ENCODE measurements at regions not wholly inside any gene's neighbourhood (a gene's known extent, or its start where the extent isn't known, plus 50 kb on each side); places are given as distances from the start of the nearest gene placed in this dataset.

DNA sequence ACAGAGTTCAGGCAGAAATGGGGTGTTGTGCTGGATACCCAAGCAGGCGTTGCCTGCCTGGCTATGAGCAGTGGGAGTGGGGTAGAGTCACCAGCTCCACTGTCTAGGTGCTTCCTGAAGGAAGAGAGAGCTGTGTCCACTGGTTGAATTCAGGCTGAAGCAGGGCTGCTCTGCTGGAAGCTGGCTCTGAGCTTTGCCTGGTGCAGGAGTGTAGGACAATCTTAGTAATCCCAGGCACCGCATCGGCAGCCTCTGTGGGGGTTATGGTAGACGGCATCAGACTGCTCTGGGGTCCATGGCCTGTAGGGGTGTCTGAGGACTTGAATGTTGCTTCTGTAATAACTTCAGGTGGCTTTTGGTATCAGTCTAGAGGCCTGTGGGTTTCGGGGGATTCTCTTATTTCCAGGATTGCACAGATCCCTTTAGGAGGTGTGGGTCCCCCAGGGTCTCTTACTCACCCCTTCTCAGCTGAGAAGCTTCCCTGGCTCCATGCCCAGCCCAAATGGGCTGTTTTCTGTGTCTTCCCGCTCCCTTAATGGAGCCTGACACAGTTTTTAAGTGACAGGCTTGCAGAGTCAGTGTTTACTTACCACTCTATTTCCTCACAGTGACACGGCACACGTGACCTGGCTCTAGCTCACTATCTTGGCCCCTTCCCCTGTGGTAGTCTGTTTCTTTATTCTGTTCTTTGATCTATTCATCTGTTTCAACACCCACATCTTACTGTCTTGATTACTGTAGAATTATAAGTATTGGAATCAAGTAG lies 644.3 kb downstream of the CBLN2 start:
- DNase-seq (ENCODE audit: low spot score), result no peak

DNA sequence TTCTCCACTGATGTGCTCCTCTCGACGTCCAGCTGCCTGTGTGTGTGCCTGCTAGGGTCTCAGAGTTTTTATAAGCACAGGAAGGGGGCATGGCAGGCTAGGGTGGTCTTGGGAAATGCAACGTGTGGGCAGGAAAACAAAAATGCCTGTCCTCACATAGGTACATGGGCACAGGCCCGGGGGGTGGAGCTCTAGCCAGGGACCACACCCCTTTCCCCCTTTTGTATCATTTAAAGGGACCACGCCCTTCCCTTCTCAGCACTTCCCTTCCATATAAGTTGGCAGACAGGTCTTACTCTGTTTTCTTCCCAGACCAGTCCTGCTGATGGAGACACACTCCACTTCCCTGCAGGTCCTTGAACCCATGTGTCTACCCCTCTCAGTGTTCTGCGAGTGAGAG lies 645.0 kb downstream of the CBLN2 start:
- no peak for DNase-seq (ENCODE audit: low spot score)

DNA sequence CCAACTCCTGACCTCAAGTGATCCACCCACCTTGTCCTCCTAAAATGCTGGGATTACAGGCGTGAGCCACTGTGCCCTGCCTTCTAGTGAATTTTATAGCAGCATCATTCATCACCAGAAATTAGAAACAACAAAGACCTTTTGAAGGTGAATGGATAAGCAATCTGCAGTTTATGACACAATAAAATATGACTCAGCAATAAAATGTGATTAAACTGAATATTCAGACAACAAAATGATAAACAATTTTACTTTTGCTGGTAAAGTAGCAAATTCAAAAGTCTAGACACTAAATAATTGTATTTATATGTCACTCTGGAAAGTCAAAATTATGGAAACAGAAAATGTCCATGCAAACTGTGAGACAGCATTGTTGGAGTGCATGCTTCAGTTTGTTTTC lies 656.6 kb downstream of the CBLN2 start:
- no peak for DNase-seq (ENCODE audit: low spot score)

DNA sequence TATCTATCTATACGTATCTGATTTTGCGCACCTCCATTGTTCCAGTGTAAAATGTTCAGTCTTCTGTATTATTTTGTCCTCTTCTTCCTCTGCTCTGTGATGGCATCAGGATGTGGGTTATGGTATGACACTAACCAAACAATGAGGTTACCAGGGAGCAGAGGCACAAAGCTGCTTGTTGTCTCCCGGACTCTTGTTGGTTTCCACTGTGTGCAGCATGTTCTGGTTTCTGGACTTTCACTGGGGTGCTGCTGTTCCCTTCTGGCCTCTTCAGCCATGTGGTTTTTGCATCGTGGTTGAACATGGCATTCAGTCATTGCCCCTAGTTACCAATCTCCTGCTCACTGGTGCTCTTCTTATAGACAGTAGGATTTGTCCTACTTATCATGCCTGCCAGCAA lies 665.9 kb downstream of the CBLN2 start:
- no peak for DNase-seq (ENCODE audit: low spot score)

DNA sequence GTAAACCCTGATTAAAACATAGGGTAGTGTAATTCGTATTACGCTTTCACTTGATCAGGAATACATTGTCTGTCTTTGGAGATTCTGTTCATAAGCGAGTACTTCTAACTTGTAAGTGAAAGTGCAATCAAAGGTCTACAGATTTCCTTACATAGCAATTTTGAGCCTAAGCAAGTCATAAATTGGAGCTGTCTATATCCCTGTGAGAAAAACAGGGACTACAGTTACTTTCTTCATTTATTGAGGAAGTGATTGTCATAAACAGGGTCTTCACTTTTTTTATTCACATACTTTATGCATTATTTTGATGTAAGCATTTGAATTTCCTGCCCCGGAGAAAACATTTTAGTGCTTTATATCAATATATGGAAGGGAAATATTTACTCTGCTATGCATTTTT lies 670.4 kb downstream of the CBLN2 start:
- no peak for DNase-seq (ENCODE audit: low spot score)

DNA sequence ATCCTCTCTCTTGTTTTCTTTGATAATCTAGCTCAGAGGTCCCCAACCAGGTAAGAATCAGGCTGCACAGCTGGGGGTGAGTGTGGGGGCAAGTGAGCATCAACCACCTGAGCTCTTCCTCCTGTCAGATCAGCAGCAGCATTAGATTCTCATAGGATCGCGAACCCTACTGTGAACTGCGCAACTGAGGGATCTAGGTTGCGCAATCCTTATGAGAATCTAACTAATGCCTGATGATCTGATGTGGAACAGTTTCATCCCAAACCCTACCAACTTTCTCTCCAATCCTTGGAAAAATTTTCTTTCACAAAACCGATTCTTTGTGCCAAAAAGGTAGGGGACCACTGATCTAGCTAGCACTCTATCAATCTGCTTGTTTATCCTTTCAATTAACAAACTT lies 678.3 kb downstream of the CBLN2 start:
- no peak for DNase-seq (ENCODE audit: low spot score)

DNA sequence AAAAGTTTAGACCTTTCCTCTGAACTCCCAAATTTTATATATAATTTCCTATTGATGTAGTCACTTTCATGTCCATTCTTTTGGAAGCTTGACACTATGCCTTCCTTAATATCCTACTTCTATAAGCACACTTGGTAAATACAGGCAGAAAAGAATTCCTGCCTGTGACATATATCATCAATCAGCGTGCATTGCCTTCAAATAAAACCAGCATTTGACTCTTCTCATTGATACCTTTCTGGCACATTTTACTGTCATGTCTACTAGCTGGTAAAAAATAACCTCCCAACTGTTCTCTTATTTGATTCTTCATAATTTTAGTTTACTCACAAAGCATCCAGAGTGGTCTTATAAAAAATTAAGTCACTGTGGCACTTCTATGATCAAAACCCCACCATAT lies 693.5 kb downstream of the CBLN2 start:
- DNase-seq (ENCODE audit: low spot score), result no peak

DNA sequence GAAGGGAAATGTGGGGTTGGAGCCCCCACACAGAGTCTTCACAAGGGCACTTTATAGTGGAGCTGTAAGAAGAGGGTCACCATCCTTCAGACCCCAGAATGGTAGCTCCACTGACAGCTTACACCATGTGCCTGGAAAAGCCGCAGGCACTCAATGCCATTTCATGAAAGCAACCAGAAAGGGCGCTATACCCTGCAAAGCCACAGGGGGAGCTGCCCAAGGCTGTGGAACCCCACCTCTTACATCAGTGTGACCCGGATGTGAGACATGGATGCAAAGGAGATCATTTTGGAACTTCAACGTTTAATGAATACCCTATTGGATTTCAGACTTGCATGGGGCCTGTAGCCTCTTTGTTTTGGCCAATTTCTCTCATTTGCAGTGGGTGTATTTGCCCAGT lies 694.7 kb downstream of the CBLN2 start:
- no peak for DNase-seq (ENCODE audit: low spot score)

DNA sequence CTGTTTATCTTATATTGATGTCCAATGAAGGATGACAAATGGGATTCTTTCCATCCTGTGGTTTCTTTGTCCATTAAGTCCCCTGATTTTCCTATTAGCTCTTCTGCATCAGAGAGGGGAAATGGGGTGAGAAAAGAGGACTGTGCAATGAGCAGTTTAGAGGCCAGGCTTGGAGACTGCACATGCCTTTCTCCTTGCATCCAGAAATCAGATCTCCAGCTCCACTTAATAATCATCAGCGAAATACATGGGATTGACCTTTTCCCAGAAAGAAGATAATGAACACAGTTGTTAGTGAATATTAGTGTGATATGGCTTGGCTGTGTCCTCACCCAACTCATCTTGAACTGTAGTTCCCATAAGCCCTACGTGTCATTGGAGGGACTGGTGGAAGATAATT lies 697.4 kb downstream of the CBLN2 start:
- DNase-seq (ENCODE audit: low spot score), result no peak

DNA sequence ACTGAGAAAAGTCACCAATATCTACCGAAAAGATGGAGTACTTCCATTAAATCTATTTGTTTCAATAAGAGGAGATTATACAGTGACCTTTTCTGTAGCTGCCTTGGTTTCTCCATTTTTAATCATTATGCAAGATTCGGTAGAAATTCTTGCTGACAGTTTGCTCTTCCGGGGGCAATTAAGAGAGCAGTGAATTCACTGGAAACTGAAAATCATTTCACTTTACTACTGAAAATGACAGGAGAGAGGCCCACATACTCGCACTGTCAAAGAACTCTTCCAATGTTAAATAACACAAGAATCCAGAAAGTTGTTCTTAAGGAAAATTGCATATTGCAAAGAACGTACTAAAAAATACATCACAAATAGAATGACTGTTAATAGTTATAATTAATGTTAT lies 699.3 kb downstream of the CBLN2 start:
- no peak for DNase-seq (ENCODE audit: low spot score)

DNA sequence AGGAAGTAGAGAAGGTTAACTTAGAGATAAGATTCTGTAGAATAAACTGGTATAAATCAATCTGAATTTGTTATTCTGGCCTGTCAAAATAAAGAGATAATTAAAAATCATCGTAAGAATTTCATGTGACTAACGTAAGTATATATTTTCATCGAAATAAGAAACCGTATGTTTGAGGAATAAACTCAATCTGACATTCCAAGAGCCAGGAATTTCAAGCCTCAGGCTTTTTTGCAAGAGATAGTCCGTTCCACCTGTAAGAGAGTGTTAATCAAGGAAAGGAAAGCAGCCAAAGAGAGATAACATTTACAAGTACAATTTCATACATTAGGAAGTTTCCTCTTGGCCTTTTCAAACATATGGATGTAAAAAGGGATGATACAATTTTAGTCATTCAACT lies 701.5 kb downstream of the CBLN2 start:
- DNase-seq (ENCODE audit: low spot score), result no peak

DNA sequence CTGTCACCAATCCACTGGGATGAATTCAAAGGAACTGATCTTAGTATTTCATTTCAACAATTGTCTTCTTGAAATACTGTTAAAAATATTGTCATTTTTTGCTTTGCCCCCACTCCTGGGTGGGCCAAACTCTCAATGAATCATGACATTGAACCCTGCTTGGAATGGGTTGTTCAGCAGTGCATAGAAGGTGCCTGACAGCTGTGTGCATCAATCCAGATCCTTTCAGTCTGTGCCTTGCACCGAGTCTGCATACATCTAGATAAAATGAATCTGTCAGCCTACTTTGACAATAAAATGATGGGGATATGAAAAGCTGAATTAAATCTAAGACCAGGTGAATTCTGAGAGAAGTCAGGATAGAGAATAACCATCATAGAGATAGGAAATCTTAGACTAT lies 706.6 kb downstream of the CBLN2 start:
- DNase-seq (ENCODE audit: low spot score), result no peak

DNA sequence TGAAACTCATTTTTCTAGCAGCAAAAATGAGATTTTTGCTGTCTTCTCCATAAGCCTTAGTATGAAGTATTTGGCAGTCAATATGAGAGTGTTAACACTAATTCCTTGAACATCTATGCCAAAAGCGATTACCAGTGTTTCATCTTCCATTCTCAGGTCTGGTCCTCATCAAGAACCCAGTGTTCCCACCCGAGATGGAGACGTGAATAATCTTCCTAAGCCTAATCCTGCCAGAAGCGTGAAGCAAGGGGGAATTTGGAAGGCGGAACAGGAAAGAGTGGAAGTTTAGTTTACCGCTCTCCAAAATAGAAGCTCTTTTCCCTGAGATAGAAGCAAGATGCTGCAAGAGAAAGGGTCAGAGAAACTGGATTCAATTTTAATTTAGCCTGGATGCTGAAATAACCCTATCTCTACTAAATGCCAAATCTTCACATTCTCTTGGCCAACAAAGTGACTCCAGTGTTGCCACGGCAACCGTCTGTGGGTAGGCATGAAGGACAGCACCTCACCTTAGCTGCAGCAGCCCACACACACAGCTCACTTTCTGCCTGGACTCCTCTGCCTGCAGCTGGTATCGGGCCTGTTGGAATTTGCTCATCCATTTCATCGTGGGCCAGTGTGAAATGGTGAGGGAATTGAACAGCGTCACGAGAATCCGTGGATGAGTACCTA lies 711.1 kb downstream of the CBLN2 start:
- DNase-seq (ENCODE audit: low spot score), result no peak

DNA sequence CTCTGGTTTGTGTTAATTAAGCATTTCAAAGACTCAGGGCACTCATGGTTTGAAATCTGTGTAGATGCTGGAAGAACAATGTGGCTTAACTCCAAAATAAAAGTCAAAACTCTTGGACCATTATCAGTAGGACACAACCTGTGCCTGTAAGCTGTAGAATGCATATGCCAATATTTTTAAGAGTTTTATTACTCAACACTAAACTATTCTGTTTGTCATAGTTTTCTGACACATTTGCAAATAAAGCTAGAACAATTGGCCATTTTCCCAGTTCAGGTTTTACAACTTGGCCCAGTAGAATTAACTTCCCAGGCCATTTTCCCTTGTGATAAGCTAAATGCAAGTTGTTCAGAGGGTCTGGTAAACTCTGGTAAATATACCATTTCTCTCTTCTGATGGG lies 713.1 kb downstream of the CBLN2 start:
- DNase-seq (ENCODE audit: low spot score), result no peak

DNA sequence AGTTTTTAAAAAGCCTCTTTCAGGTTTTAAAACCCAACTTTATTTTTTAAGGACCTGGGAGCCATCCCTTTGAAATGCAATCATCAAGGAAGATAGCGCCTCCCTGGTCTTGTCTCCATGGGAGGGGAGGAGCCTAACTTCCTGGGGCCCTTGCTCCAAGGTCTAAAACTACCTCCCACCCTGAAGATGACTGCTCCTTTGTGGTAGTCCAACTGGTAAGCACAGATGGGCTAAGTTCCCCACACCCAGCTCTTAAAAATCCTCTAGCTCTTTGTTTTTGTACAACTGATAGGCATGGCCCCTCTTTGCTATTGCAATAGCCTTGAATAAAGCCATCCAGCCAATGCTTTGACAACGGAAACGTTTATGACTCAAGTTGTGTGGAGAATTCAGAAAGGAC lies 716.8 kb downstream of the CBLN2 start:
- DNase-seq (ENCODE audit: low spot score), result no peak

DNA sequence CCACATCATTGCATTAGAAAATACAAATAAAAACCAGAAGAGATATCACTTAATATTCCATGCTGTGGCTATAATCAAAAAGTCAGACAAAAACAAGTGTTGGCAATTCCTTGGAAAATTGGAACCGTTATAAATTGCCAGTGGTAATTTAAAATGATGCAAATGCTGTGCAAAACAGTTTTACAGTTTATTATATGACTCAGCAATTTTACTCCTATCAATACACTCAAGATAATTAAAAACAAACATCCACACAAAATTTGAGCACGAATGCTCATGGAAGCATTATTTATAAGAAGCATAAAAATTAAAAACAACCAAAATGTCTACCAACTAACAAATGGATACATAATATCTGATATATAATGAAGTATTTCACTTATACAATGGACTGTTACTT lies 728.8 kb downstream of the CBLN2 start:
- no peak for DNase-seq (ENCODE audit: low spot score)

DNA sequence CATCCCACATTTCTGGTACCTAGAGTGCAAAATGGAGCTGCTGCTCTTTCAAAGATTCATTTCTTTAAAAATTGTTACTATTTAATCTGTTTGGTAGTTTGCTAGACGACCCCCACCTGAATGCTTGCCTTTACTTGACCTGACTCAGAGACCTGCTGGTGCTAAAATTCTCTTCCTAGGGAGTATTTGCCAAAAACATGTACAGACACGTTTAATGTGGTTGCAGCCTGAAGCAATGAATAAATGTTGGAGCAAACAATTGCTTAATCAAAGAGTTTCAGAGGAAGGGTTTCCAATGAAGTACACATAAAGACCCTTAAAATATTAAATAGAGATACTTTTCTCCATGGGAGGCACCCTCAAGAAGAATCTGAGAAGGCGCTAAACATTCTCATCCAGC lies 734.4 kb downstream of the CBLN2 start:
- no peak for DNase-seq (ENCODE audit: low spot score)

DNA sequence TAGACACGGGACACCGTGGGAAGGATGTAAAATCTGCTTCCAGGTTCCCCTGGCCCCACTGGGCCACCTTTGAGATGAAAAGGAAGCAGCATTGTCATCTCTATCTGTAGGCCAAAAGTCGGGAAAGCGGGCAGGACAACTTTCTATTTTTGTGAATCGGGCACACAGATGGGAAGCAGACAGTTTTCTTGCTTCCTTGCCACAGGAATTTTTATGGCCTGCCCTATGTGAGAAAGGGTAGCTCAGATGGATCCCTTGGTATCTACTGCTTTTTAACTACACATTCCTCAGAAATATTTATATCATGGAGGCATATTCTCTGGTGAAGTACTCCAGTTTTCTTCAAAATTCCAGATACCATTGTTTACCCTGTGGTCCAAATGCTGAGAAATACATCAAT lies 735.5 kb downstream of the CBLN2 start:
- no peak for DNase-seq (ENCODE audit: low spot score)

DNA sequence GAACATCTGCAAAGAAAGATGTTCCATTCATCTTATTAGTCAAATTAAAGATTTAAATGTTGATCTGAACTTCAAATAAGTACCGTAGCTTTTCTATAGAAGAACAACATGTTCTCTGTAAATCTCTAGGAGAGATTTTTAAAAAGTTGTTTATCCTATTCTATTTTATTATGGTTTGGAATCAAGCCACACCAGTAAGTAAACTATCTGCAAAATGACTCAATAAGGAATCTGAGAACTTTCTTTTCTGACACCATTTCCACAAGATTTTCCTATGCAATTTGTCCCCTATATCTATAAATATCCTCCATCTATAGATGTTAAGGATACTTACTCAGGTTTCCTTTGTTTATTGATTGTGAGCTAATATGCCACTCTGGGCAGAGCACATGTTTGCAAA lies 736.6 kb downstream of the CBLN2 start:
- no peak for DNase-seq (ENCODE audit: low spot score)

DNA sequence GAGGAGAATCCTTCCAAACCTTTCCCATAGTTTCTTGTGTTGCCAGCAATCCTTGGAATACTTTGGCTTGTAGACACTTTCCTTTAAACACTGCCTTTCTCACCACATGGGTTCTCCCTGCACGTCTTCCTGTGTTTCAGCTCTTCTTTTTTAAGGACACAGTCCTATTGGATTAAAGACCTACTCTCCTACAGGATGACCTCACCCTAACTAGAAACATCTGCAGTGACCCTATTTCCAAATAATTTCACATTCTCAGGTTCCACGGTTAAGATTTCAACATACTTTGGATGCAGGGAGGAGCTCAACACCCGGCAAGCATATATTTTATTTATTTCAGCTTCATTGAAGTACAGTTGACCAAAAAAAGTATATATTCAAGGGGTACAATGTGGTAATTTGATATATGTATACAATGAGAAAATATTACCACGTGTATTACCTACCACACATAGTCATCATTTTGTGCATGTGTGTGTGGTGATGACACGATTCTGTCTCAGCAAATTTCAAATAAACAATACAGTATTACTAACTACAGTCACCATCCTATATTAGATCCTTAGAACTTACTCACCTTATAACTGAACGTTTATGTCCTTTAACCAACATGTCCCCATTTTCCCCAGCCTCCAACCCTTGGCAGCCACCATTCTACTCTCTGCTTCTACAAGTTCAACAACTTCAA lies 745.0 kb downstream of the CBLN2 start:
- DNase-seq (ENCODE audit: low spot score), result no peak

DNA sequence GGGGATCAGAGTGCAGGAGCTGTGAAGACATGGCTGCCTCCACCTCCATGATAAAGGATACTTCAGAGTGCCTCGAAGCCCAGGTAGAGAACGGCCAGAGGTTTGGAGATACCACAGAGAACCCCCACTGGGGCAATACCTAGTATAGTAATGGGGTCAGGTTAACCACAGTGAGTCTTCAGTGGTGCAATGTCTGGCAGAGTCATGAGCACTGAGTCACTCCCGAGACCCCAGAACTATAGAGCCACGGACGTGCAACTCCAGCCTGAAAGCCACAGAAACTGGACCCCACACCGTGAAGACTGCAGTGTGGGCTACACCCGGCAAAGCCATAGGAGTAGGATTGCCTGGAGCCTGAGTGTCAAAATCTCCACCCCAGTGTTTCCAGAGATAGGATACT lies 746.6 kb downstream of the CBLN2 start:
- DNase-seq (ENCODE audit: low spot score), result no peak

DNA sequence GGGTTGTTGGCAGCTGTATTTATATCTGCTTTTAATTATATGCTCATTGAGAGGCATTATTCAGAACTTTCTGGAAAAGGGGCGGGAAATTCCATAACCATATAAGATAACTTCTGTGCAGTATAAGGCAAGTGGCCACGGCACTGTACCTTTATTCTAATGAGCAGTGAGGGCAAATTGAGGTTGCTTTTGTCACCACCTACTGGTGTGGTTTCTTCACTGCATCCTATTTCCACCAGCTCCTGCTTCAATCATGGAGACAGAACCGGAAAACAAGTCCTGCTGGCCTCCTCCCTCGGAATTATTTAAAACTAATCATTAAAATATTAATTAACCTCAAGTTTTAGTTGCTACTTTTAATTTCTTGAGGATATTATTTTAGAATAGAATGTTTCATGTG lies 759.4 kb downstream of the CBLN2 start:
- DNase-seq (ENCODE audit: low spot score), result peak; percentile 56

DNA sequence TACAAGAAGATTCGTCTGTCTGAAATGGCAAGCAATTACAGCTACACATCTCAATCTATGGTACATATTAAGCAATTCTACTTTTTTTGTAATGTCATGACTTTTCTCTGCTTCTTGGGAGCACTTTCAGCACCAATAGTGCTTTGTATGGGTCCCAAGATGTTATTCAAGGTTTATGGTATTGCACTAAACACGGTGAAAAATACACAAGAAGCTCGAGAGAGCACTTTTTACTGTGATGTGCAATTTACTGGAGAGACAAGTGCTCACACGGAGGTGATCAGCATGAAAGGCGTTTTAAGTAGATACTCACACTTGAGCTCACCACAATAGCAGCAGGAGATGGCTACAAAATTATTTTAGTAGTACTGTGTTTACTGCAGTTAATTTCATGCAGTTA lies 783.6 kb downstream of the CBLN2 start:
- DNase-seq (ENCODE audit: low spot score), result no peak

DNA sequence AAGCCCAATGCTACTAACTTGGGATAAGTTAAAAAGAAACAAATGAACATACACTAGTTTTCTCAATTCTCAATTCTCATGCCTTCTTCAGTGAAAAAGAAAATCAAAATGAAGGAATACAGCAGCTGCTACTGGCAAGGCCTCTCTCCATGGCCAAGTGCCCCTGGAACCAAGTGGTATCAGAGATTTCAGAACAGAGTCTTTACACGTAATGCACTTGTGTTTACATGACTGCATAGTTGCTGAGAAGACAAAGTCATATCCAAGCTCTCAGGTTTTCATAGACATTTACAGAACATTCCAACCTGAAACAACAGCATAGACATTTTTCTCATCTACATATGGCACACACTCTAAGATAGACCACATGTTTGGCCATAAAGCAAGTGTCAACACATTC lies 789.9 kb downstream of the CBLN2 start:
- DNase-seq (ENCODE audit: low spot score), result no peak

Measured in D341Med (cell line).